Cerebellar cortex (tissue), 1 donor: ENCODE measurements at regions not wholly inside any gene's neighbourhood (a gene's known extent, or its start where the extent isn't known, plus 50 kb on each side); places are given as distances from the start of the nearest gene placed in this dataset.
"Not testable (repeated sequence)": the region's sequence is repeated elsewhere in the genome, so short reads cannot be mapped to it uniquely, and the experiment has no call there.

ENCODE experiments used
- DNase-seq: peaks from one replicate; pipeline ENCODE4 v3.0.0-alpha.2; 2015; ENCODE audit warnings: low spot score

DNA sequence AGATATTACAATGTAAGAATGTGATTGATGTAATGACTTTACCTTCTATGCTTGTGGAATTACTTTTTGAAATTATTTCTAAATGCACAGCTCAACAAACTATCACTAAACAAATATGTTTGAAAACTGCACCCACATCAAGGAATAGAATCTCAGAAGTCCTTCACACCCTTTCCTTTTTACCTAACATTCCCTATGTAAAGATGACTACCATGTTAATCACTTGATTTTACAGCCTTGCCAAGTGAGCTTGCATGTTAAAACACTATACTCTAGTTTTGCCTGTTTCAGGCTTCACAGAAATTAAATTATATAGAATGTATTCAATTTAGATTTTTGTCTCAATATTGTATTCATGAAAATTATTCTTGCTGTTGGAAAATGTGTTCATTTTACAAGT is 1169.4 kb upstream of the CELF2 start:
- DNase-seq = no peak

DNA sequence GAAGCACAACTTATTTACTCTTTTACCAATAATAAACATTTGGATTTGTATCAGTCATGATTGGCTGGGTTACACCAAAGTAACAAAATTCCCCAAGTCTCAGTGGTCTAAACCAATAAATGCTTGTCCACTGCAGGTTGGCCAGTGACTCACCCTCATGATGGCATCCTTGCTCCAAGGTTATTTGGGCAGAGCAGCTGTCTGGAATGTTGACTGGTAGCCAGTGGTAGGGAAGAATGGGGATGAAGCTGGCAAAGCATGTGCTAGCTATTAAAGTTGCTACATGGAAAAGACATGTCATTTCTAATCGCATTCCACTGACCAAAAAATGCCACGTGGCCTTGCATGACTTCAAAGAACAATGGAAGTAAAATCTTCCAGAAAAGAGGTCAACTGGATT is 1168.7 kb upstream of the CELF2 start:
- DNase-seq = no peak

DNA sequence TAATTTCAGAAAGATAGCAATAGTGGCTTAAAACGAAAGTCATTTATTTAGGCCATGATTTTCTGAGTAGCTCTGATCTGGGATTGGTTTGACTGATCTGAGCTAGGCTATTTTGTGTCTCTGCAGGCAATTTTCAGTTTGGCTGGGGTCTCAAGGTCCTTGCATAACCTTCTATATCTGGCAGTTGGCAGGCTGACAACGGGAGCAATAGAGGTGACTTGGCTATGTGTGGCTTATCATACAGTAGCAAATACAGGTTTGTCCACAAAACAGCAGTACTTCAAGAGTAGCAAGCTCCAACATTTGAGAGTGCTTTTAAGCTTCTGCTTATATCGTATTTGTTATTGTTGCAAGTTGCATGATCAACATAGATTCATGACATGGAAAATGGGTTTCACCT is 1167.3 kb upstream of the CELF2 start:
- DNase-seq = no peak

DNA sequence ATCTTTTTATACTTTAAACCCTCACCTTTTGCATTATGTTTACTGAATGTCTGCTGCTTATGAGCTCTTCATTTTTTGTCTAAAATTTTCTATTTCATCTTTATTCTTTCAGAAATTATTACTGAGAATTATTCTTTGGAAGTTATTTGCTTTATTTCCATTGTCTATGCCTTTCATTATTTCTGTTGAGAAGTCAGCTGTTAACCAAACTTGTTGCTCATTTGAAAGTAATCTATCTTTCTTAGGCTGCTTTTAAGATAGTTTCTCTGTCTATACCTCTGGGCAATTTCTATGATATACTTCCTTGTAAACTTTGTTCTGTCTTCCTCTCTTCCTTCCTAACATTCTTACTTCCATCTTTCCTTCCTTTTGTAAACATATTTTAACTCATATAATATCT is 1165.9 kb upstream of the CELF2 start:
- no peak for DNase-seq

DNA sequence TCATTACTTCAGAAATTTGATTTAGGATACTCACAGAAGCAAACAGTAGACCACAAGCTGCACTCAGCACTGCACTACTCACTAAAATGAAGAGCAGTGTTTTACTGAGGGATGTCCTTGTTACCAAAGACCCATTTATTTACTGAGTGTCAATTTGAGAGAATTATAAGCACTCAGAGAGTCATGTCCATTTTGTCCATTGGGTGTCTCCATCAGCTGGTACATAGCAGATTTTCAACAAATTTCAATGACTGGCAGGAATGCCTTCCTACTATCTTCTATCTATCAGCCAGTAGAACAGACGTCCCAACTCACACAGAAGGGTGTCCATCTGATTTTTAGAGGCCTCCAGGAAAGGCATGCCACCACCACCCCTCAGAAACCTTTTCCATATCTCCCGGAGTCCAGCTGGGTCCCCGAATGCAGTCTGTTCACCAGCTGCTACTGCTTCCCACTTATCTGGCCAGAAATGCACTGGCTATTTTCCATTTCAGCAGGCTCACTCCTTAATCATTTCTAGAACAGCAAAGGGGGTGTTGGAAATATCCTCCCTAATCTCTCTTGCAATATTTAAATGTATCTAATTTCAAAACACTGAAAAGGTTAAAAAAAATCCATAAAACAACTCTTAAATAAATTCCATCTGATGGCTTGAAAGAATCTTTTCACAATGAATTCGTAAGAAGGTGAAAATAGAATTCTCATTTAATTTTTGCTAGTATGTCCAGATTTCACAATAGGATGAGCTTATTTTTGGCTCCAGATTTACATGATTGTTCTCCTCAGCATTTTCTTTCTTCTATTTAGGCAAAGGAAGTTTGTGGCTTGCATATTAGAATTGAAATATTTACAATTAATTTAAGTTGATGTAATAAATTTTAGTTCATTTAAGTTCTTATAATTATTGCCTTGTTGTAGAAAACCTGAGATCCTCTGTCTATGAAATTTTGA is 1164.0 kb upstream of the CELF2 start:
- DNase-seq = peak; percentile 88

DNA sequence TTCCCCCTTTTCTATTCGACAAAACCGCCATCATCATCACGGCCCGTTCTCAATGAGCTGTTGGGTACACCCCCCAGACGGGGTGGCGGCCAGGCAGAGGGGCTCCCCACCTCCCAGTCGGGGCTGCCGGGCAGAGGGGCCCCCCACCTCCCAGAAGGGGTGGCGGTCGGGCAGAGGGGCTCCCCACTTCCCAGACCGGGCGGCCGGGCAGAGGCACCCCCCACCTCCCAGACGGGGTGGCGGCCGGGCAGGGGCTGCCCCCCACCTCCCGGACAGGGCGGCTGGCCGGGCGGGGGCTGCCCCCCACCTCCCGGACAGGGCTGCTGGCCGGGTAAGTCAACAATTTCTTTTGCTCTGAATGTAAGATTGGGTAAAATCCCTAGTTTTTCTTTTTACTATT is 1162.2 kb upstream of the CELF2 start:
- not testable (repeated sequence) for DNase-seq

DNA sequence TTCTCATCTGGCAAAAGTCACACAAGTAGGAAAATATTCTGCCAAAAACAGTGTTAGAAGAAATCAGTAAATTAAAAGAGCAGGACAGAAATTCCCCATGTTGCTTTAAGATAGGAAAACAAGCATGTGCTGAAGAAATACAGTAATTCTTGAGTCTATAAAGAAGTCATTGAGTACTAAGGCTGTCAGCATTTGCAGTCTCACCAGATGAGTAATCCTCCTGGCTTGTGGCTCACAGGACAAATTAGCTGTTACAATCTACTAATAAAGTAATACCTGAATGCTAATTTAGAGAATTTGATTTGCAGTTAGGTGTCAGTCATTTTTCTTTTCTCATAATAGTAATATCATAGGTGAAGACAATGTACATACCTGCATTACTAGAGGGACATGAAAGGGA is 1158.9 kb upstream of the CELF2 start:
- DNase-seq = no peak

DNA sequence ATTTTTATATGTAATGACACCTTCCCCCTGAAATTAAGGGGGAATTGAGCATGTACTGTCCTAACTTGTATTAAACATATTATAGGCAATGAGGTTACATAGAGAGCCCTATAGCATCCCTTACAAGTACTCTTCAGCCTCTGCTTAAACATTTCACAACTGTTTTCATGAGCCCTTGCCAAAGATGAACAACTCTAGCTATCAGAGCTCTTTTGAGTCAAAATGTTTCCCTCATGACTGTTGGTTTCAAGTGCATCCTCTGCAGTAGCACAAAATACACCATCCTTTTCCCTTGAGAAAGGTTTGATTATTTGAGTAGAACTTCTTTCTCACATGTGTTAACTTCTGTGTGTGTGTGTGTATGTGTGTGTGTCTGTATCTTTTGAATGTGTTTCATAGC is 1157.6 kb upstream of the CELF2 start:
- no peak for DNase-seq

DNA sequence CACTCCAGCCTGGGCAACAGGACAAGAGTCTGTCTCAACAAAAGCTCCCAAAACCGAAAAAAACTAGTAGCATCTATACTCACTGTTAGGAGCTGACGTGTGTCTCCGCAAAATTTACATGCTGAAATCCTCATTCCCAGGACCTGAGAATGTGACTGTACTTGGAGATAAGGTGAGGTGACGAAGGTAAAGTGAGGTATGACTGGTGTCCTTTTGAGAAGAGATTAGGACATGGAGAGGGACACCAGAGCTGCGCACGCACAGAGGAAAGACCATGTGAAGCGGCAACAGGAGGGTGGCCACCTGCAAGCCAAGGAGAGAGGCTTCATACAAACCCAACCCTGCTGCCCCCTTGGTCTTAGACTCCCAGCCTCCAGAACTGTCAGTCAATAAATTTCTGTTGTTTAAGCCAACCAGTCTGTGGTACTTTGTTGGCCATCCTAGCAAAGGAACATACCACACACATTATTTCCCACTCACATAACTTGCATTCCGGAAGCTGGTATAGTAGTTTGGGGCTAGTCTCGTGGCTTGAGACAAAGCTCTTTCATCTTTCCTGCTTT is 1154.0 kb upstream of the CELF2 start:
- no peak for DNase-seq

DNA sequence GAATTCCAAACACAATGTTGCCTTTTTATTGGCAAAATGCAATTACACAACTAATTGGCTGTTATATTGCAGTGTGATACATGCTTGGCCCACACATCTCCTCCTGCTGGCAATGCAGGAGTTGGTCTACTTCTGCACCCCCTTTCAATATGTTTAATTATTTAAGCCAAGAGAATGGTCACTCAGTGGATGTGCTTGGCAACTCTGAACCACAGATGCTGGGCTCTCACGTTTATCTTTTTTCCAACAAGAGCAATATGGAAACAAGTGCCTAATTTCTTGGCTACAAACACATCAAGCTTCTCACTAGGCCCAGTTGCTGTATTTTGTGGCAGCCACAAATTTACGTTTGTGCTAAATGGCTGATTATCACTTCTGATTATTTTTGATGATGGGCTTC is 1149.2 kb upstream of the CELF2 start:
- peak; percentile 90 for DNase-seq

DNA sequence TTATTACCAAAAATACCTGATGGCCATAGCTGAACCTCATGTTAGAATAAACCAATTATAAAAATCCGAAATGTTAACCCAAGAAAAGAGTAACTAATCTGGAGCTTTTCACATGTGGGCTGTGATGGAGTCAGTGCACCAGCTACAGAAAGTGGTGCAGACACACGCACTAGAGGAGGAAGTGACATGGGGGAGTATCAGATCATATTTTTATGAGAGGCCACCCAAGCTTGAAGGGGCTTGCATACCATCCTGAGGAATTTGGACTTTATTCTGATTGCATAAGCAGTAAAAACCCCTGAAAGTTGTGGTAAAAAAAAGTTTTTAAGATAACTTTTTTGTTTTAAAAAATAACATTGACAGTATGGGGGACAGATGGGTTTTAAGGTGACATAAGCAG is 1148.5 kb upstream of the CELF2 start:
- no peak for DNase-seq

DNA sequence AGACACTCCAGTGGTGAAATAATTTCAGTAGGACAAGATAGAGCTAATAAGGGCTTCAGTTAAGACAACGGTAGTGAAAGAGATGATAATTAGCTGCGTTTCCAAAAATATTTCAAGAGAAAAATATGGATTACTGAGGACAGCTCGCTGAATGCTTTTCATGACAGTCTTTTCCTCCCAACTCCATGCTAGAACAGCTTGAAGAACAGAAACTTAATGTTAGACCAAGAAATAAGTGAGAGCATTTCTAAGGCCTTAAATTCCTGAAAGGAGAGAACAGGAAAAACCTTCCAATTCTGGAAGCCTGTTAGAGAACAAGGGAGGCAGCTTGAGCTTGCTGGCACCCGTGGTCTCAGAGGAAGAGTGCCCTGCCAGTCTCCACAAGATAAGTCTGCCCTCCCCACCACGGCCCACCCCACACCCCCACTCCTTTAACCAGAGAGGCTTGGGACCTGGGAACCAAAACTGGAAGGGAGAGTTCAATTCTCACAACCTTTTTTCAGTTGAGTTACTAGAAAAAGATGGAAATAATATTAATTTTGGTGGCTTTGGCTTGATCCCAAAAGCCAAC is 1148.0 kb upstream of the CELF2 start:
- peak; percentile 73 for DNase-seq

DNA sequence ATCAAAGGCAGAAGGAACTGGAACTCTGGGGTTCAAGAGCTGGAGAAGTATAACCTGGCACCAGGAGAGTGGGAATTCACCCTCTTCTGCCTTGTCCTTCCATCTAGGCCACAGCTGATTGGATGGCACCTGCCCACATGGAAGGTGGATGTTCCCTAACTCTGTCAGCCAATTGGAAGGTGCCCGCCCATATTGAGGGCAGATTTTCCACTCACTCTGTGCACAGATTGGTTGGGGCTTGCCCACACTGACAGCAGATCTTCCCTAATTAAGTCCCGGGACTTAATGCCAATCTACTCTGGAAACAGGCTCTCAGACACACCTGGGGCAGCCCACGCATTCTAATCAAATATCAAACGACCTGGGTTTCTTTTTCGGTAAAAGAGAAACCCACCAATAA is 1142.3 kb upstream of the CELF2 start:
- DNase-seq = no peak

DNA sequence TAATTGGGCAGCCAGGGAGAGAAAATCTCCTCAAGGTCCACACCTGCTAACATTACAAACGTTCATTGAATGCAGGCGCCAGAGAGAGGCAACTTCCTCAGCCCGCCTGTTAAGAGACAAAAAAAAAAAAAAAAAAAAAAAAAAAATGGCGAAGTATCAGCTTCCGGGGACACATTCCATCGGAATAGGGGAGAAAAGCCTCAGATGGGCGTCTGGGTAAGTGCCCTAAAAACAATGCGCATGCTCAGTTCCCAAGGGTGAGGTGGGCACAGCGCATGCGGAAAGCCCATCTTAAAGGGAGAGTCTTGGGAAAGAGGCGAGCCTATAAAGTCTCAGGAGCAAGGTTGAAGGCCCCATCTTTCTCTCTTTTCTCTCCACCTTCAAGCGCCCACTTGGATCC is 1139.7 kb upstream of the CELF2 start:
- no peak for DNase-seq

DNA sequence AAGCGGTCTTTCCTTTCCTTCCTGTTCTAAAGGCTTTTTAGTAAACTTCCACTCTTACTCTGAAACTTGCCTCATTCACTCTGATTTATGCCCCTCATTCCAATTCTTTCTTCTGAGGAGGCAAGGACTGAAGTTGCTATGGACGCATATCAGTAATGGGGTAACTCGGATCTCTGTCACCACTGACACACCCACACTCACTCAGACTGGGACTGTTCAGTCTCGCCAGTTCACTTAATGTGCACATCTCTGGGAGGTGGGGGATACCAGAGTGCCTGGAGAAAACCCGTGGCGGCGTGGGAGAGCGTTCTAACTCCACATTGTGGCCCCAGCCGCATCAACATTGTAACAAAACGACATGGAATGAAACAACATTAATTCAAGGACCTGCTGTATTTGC is 1139.3 kb upstream of the CELF2 start:
- DNase-seq = no peak

DNA sequence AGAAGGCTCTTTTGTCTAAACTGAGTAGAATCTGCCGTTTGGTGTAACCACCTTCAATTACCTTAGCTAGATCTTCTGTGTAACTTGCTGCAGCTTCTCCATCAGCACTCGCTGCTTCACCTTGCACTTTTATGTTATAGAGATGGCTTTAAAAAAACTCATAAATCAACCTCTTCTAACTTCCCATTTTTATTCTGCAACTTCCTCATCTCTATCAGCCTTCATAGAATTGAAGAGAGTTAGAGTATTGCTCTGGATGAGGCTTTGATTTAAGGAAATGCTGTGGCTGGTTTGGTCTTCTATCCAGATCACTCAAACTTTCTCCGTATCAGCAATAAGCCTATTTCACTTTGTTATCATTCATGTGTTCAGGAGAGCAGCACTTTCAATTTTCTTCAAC is 1131.9 kb upstream of the CELF2 start:
- DNase-seq = no peak

DNA sequence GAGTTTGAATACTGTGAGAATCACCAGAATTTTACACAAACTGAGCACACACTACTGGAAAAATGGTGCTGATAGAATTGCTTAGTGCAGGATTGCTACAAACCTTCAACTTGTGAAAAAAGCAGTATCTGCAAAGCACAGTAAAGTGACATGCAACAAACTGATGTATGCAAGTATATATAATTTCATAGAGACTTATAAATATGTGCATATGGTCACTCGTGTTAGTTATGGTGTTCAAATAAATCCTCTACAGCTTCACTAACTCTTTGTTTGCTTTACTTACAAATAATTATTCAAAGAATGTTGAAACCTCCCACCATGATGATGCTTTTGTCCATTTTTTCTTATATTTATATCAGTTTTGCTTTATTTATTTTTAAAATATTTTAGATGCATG is 1130.9 kb upstream of the CELF2 start:
- no peak for DNase-seq

DNA sequence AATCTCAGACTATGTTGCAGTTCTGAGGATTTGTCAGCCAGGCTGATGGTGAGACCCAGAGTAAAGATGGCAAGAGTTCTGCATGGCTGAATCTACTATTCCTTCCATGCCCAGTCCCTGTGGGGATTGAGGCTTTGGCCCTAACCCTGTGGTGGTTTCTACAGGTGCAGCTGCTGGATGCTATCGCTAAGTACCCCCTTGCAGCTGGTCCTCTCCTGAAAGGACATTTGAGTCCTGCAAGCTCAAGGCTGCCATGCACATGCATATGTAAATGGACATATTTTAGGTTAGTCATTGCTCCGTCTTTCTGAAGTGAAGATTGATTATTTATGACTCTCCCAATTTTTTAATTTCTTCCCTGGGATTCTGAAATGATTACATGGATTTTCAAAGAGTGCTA is 1122.2 kb upstream of the CELF2 start:
- no peak for DNase-seq

DNA sequence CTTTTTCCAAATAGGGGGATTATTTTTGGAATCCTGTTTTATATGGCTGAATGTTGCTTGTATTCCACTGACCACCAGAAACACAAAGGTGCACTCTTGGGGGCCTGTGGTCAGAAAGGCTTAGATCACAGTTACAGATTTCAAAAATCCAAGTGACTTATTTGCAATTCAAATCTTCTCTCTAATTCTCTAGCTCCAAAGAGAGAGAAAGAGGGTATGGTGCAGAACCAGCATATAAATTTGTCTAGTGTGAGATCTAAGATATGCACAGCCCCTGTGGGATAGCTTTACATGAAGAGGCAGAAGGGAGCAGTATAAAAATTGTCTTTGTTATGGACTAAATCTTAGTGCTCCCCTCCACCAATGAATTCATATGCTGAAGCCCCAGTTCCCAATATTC is 1121.7 kb upstream of the CELF2 start:
- DNase-seq = no peak

DNA sequence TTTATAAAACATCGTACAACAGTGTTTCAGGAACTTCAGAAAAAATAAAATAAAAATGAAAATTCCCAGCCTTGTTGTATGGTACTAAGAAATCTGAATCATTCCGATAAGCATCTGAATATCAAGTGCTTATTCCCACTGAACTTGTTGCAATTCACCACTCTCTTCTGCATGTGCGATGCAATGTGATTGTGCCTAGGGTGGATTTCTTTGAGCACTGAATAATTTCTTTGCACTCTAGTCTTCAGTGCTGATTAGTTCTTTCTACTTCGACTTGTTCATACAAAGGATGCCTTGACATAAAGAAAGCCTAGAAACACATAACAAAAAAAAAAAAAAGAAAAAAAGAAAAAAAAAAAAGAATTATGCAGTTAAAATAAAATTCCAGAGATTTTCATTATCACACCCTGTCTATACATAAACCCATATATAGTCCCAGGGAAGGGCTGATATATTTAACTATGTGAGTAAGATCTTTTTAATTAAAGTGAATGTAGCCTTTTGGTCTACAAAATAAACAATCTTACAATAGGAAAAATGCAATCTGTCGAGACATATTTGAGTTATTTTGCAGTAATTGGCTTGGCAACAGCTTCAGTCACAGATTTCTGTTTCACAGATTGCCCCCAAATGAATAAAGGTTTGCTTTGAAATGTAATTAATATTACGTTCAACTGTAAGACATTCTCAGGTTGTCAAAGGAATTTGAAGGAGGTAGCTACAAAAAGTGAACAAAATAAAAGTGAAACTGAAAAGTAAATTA is 1118.9 kb upstream of the CELF2 start:
- DNase-seq = peak; percentile 25

DNA sequence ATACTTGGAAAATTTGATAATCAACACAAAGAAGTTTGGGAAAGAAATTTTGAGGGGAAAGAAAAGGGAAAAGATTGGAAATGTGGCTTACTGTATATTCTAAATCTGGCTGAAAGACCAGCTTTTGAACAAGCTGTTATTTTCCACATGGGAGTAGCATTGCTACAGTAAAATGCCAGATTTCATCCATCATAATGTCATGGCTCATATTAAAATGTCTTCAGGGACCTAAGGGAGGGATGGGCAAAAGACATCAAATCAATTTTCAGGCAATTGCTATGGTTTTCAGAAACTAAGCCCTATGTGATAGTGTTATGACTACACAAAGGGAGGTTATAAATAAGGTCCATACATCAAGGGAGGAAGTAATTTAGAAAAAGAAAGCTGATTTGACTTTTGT is 1116.9 kb upstream of the CELF2 start:
- DNase-seq = no peak

DNA sequence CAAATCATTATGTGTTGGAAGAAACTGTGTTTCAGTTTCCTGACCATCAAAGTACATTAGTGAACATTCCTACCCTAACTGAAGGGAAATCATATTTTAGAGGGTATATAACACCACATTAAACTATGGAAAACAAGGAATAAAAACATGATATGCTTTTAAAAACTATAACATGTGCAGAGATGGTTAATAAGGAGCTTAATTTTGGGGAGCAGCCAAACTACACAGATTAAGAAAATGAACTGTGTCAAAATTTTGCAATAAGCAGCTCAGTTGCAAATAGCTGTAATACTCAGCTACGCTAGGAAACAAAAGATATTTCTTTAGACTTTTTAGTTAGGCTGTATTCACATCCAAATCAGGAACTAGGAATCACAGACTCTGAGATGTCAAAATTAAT is 1115.7 kb upstream of the CELF2 start:
- DNase-seq = no peak

DNA sequence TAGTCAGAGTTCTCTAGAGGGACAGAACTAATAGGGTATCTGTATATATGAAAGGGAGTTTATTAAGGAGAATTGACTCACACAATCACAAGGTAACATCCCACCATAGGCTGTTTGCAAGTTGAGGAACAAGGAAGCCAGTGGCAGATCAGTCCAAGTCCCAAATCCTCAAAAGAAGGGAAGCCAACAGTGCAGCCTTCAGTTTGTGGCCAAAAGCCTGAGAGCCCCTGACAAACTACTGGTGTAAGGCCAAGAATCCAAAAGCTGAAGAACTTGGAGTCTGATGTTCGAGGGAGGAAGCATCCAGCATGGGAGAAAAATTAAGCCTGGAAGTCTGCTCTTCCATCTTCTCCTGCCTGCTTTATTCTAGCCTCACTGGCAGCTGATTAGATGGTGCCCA is 1107.2 kb upstream of the CELF2 start:
- no peak for DNase-seq
